ENCODE measurements at regions not wholly inside any gene's neighbourhood (a gene's known extent, or its start where the extent isn't known, plus 50 kb on each side); places are given as distances from the start of the nearest gene placed in this dataset.

DNA sequence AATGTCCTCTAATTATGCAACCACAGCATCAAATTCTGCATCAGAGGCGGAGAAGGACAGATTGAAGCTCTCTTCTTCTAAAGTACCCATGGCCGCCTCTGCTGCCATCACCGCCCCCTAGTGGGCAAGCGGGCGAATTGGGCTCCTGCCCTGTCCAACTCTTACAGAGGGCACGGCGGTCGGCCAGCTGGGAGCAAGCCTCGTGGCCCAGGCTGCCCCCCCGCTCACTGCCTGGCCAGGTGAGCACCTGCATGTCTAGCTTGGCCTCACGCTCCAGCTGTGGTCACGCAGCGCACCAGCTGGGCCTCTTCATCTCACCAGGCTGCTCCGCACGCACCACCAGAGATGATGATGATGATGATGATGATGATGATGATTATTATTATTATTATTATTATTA lies 146.1 kb upstream of the TOM1L1 start:
- TF ChIP-seq CTCF (IDR thresholded peaks at IDR 0.05; ENCODE audit: low read depth, low read length, missing input control) = no peak
- TF ChIP-seq GABPA (IDR thresholded peaks at IDR 0.05 in 1 of 2, conservative IDR thresholded peaks at IDR 0.05 in 1 of 2) = no peak
- no peak for TF ChIP-seq YY1 (IDR thresholded peaks at IDR 0.05)
- no peak for TF ChIP-seq EGR1 (IDR thresholded peaks at IDR 0.05; ENCODE audit: low read depth in 2 of 2)
- peak in 1 of 2 donors; percentile 62 for TF ChIP-seq RAD21 (IDR thresholded peaks at IDR 0.05)
- no peak for TF ChIP-seq MAX (IDR thresholded peaks at IDR 0.05)
- no peak for TF ChIP-seq JUND (IDR thresholded peaks at IDR 0.05)
- TF ChIP-seq REST (IDR thresholded peaks at IDR 0.05) = no peak
- TF ChIP-seq TAF1 (conservative IDR thresholded peaks at IDR 0.05) = no peak
- TF ChIP-seq HNF4A (conservative IDR thresholded peaks at IDR 0.05) = no peak
- TF ChIP-seq FOXA1 (IDR thresholded peaks at IDR 0.05) = no peak
- TF ChIP-seq, protein P1, sequence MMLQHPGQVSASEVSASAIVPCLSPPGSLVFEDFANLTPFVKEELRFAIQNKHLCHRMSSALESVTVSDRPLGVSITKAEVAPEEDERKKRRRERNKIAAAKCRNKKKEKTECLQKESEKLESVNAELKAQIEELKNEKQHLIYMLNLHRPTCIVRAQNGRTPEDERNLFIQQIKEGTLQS (IDR thresholded peaks at IDR 0.05) = no peak

Measured in liver (tissue), 3 donors.